Bone marrow (tissue), 2 donors: ENCODE measurements at regions not wholly inside any gene's neighbourhood (a gene's known extent, or its start where the extent isn't known, plus 50 kb on each side); places are given as distances from the start of the nearest gene placed in this dataset.

Experiments used
- DNase-seq, 2 donors: peaks; one replicate each; lab custom pipeline; 2025; lab: John Stamatoyannopoulos, UW

GRCh38 chr6:95501032-95501904 is 76.1 kb upstream of the MANEA start:
- no peak for DNase-seq

DNA sequence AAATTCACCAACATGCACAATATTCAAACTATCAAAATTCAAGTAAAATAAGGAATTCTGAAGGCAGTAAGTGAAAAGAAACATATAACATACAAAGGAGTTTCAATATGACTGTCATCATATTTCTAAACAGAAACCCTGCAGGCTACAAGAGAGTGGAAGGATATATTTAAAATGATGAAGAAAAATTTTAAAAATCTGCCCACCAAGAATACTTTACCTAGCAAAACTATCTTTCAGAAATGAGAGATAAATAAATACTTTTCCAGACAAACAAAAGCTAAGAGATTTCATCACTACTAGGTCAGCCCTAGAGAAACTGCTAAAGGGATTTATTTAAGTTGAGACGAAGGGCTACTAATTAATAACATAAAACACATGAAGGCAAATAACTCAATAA is 73.8 kb upstream of the MANEA start:
- DNase-seq = no peak

DNA sequence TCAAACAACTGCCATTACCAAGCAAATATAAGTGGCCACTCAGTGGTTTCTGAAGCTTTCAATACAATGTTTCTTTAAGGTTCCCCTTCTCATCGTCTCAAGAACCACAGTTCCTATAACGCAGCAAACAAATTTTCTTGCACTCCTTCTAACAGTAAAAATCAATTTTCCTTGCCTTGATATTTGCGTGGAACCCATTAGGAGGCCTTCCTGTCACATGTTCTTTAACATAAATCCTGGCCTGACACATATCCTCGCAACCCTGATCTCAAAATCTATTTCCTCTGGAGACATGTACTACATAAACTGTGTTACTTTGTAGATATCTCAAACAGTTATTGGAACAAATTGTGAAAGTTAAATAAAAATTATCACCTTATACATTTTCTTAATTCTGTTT is 65.9 kb upstream of the MANEA start:
- no peak for DNase-seq

- no peak for DNase-seq
These were observed 61.4 kb upstream of the MANEA start for GRCh38 chr6:95515975-95516374.

DNA sequence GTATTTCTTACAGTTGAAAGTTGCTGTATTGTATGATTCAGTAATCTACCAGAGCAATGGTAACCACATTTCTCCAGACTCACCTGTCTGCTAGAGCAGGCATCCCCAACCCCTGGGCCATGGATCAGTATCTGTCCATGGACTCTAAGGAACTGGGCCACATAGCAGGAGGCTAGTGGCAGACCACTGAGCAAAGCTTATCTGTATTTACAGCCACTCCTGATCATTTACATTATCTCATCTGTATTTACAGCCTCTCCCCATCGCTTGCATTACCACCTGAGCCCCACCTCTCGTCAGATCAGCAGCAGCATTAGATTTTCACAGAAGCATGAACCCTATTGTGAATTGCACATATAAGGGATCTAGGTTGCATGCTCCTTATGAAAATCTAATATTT is 60.3 kb upstream of the MANEA start:
- DNase-seq = no peak

- no peak for DNase-seq
These were observed 59.8 kb upstream of the MANEA start for GRCh38 chr6:95517568-95517967.

DNA sequence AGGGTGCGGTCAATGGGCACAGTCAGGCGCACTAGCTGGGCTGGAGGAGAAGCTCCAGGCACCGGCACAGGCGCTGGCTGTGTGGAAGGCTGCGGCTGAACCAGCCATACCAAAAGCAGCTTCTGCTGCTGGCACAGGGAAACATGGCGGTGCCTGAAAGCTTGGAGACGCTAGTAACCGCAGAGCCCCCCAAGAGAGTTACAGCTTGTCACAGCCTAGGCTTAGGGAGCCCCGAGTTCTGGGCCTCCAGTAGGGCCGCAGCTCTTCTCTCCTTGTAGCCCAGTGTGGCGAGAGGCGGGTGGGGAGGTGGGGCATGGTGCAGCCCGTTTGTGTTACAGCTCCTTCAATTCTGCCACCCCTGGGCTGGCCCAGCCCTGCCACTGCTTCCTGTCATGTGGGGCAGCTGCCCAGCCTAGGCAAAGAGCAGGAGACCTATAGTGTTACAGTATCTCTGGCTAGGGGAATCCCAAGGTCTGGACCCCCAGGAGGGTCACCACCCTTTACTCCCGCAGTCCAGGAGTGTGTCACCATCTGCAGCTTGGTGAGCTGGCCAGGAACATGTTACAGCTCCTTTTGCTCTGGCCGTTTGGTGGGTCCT is 58.6 kb upstream of the MANEA start:
- no peak for DNase-seq

GRCh38 chr6:95519228-95520037 is 57.9 kb upstream of the MANEA start:
- no peak for DNase-seq

GRCh38 chr6:95521181-95521580 is 56.2 kb upstream of the MANEA start:
- no peak for DNase-seq
